Transverse colon (tissue), 4 donors: ENCODE measurements at regions not wholly inside any gene's neighbourhood (a gene's known extent, or its start where the extent isn't known, plus 50 kb on each side); places are given as distances from the start of the nearest gene placed in this dataset.

ENCODE experiments used
- DNase-seq: peaks from one replicate; pipeline ENCODE4 v3.0.0-alpha.2; 2019
- H3K27ac ChIP-seq, 4 donors: fragments of 200-600 bp; sonication (generic); 2 replicates each; pipeline ENCODE4 v1.5.1; 2016 to 2018; ENCODE audit warnings: inconsistent platforms in 4 of 4
- H3K27me3 ChIP-seq: fragments of 200-600 bp; sonication (generic); 2 replicates; pipeline ENCODE4 v1.5.1; 2017; ENCODE audit warnings: inconsistent platforms
- H3K36me3 ChIP-seq, 4 donors: fragments of 200-600 bp; sonication (generic); 2 replicates each; pipeline ENCODE4 v1.5.1; 2017 to 2019; ENCODE audit warnings: inconsistent platforms in 4 of 4
- H3K4me1 ChIP-seq, 4 donors: fragments of 200-600 bp; sonication (generic); 2 replicates each; pipeline ENCODE4 v1.5.1; 2017 to 2020; ENCODE audit warnings: inconsistent platforms in 4 of 4
- H3K4me3 ChIP-seq, 4 donors: fragments of 200-600 bp; sonication (generic); 1 replicate in 1 of 4; 2 replicates in 3 of 4; pipeline versions ENCODE4 v1.5.1 to v1.6.1; 2017 to 2019; ENCODE audit warnings: inconsistent platforms in 4 of 4
- H3K9me3 ChIP-seq, 2 donors: fragments of 200-600 bp; sonication (generic); 2 replicates each; pipeline ENCODE4 v1.5.1; 2017 to 2019; ENCODE audit warnings: inconsistent platforms in 2 of 2
- EP300 ChIP-seq: sonication (generic); formaldehyde crosslinking; IDR thresholded peaks from one replicate; pipeline ENCODE4 v1.6.1; 2017; ENCODE audit warnings: antibody characterized with exemption, low read depth
- POLR2A ChIP-seq: fragments of 450-650 bp; IDR thresholded peaks from one replicate; pipeline ENCODE4 v1.6.1; 2016; ENCODE audit warnings: antibody characterized with exemption, mild to moderate bottlenecking, moderate library complexity
- POLR2AphosphoS5 ChIP-seq, 3 donors: sonication (generic); formaldehyde crosslinking; IDR thresholded peaks; one replicate each; pipeline ENCODE4 v1.6.1; 2016; ENCODE audit warnings: antibody characterized with exemption in 3 of 3
- WGBS, 2 donors: methylation state at CpG; one replicate each; pipeline ENCODE4 v1.1.5; 2018; ENCODE audit warnings: low coverage in 1 of 2; 5-methylcytosine and 5-hydroxymethylcytosine counted together
- in situ Hi-C, 4 donors: fragments of 200-750 bp; cut with MboI; loops; one replicate each; pipeline versions ENCODE4 v1.15.0 to v1.15.1; 2017; ENCODE audit warnings: low sequenced_read_pairs in 3 of 4, low pct_ligation_motif_present in 1 of 4, low pct_unique_long_range_greater_than_20kb in 1 of 4
- intact Hi-C: fragments of 100-400 bp; cut with DNase I; formaldehyde crosslinking; loops from one replicate; pipeline ENCODE4 v1.15.1; 2023; ENCODE audit warnings: low total_unique reads
- TF ChIP-seq, protein P1 (sequence below), 5 experiments: fragments of 200-600 bp in 3 of 5; fragments of 450-650 bp in 2 of 5; sonication (generic) in 3 of 5; IDR thresholded peaks; 1 replicate in 2 of 5; 2 replicates in 3 of 5; pipeline ENCODE4 v1.5.1; 2016 to 2017; ENCODE audit warnings: antibody characterized with exemption in 5 of 5, inconsistent platforms in 3 of 5, mild to moderate bottlenecking in 2 of 5, moderate library complexity in 1 of 5

DNA sequence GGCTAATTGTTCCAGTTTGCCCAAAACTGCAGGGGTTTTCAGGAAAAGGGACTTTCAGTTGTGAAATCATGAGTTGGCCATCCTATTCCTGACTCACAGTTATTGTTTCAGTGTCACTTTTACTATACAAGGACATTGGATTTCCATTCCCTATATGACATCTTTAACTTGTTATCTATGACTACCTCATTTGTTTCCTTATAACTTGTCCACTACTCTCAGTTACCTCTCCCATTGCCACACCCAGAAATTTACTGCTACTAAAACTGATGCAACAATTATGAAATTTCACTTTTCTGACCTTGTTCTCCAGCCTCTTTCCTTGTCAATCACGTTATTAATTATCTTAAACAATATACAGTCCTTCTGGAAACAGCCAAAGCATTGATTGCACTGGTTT lies 116.5 kb upstream of the ZNF804A start:
- in situ Hi-C loops (no loop called here), intact Hi-C loops (no loop called here)
- Histone ChIP-seq H3K27me3 (no peaks in the 10 kb centered on the region), H3K9me3 (no peaks in the 10 kb centered on the region), H3K36me3 (no peaks in the 10 kb centered on the region), H3K27ac (no peak overlapping the region), H3K4me3 (no peak overlapping the region), H3K4me1 (no peaks in the 10 kb centered on the region)
- TF ChIP-seq EP300 (no peak), POLR2AphosphoS5 (IDR thresholded peaks at IDR 0.05) (no peak), POLR2A (no peak)
- TF ChIP-seq, protein P1, sequence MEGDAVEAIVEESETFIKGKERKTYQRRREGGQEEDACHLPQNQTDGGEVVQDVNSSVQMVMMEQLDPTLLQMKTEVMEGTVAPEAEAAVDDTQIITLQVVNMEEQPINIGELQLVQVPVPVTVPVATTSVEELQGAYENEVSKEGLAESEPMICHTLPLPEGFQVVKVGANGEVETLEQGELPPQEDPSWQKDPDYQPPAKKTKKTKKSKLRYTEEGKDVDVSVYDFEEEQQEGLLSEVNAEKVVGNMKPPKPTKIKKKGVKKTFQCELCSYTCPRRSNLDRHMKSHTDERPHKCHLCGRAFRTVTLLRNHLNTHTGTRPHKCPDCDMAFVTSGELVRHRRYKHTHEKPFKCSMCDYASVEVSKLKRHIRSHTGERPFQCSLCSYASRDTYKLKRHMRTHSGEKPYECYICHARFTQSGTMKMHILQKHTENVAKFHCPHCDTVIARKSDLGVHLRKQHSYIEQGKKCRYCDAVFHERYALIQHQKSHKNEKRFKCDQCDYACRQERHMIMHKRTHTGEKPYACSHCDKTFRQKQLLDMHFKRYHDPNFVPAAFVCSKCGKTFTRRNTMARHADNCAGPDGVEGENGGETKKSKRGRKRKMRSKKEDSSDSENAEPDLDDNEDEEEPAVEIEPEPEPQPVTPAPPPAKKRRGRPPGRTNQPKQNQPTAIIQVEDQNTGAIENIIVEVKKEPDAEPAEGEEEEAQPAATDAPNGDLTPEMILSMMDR (IDR thresholded peaks at IDR 0.05) = no peak
- DNase-seq = no peak
- 43 to 51% methylated on average over 1 of the region's 1 CpG for WGBS, 2 donors

DNA sequence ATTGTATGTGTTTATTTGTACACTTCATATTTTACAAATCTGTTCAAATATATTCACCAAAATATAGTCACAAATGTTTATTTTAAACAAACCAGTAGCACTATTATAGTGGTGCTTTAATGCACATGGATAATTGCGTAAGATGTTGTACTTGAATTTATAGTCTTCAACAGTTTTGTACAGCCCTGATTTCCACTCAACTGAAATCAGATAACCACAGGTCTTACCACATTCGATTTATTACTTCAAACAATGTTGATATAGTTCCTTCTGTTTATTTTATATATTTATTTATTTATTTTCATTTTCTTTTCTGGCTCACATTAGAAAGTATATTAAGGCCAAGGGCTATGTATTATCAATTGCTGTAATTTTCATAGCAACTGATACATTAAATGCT lies 99.4 kb upstream of the ZNF804A start:
- no peaks in the 10 kb centered on the region for H3K4me1 ChIP-seq
- DNase-seq = no peak
- no peak for TF ChIP-seq POLR2AphosphoS5 (IDR thresholded peaks at IDR 0.05)
- TF ChIP-seq EP300 = no peak
- no peak for TF ChIP-seq POLR2A
- TF ChIP-seq, protein P1 (IDR thresholded peaks at IDR 0.05) = no peak
- no peak overlapping the region for H3K27ac ChIP-seq
- in situ Hi-C loops (no loop called here), intact Hi-C loops (no loop called here)
- H3K4me3 ChIP-seq = no peak overlapping the region
- H3K36me3 ChIP-seq = no peaks in the 10 kb centered on the region
- H3K9me3 ChIP-seq = no peaks in the 10 kb centered on the region
- no peaks in the 10 kb centered on the region for H3K27me3 ChIP-seq
- WGBS, 2 donors = 53 to 55% methylated on average over 2 of the region's 2 CpGs

DNA sequence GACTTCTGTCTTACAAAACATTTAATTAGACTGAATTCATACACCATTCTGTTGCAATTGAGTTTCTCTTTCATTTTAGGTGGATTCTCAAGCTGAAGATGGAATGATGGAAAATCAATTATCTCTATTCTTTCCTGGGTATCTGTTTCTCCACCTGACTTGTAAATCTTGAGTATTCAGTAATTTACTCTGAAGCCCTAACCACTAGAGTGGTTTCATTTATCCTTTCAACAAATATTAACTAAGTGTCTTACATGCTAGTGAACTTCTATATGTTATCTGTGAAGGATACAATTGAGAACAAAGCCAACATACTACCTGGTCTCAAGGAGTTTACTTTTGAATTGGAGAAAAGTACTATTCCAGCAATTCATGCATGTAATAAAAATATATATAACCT lies 94.1 kb upstream of the ZNF804A start:
- Histone ChIP-seq H3K4me1 (no peaks in the 10 kb centered on the region), H3K4me3 (no peak overlapping the region), H3K27me3 (no peaks in the 10 kb centered on the region), H3K27ac (no peak overlapping the region), H3K36me3 (no peaks in the 10 kb centered on the region), H3K9me3 (no peaks in the 10 kb centered on the region)
- in situ Hi-C loops = no loop called here
- TF ChIP-seq EP300 (no peak), POLR2AphosphoS5 (IDR thresholded peaks at IDR 0.05) (no peak), POLR2A (no peak)
- TF ChIP-seq, protein P1 (IDR thresholded peaks at IDR 0.05) = no peak
- intact Hi-C loops = no loop called here
- DNase-seq = no peak

- no peaks in the 10 kb centered on the region for H3K9me3 ChIP-seq
- H3K36me3 ChIP-seq = no peaks in the 10 kb centered on the region
- intact Hi-C loops (no loop called here), in situ Hi-C loops (no loop called here)
- no peaks in the 10 kb centered on the region for H3K27me3 ChIP-seq
- TF ChIP-seq POLR2A = no peak
- TF ChIP-seq, protein P1 (IDR thresholded peaks at IDR 0.05) = no peak
- no peak for TF ChIP-seq POLR2AphosphoS5 (IDR thresholded peaks at IDR 0.05)
- TF ChIP-seq EP300 = no peak
- H3K4me1 ChIP-seq = no peaks in the 10 kb centered on the region
- H3K27ac ChIP-seq = no peak overlapping the region
- WGBS, 2 donors = 76 to 87% methylated on average over 5 of the region's 5 CpGs
- no peak for DNase-seq
- no peak overlapping the region for H3K4me3 ChIP-seq
Observed at GRCh38 chr2:184507254-184507653, 91.1 kb upstream of the ZNF804A start.
